ENCODE measurements at regions not wholly inside any gene's neighbourhood (a gene's known extent, or its start where the extent isn't known, plus 50 kb on each side); places are given as distances from the start of the nearest gene placed in this dataset.

GRCh38 chr20:12925863-12926793, 82.6 kb upstream of the SPTLC3 start:
- no peak for TF ChIP-seq CTCF (conservative IDR thresholded peaks at IDR 0.05; ENCODE audit: low read length)
- no peak overlapping the region for H3K4me3 ChIP-seq (ENCODE audit: low read length)
- no peak for DNase-seq (ENCODE audit: low read depth)

- no peak for TF ChIP-seq CTCF (conservative IDR thresholded peaks at IDR 0.05; ENCODE audit: low read length)
- H3K4me3 ChIP-seq (ENCODE audit: low read length): no peak overlapping the region
- no peak for DNase-seq (ENCODE audit: low read depth)
Observed at GRCh38 chr20:12927489-12927888, 81.3 kb upstream of the SPTLC3 start.

DNA sequence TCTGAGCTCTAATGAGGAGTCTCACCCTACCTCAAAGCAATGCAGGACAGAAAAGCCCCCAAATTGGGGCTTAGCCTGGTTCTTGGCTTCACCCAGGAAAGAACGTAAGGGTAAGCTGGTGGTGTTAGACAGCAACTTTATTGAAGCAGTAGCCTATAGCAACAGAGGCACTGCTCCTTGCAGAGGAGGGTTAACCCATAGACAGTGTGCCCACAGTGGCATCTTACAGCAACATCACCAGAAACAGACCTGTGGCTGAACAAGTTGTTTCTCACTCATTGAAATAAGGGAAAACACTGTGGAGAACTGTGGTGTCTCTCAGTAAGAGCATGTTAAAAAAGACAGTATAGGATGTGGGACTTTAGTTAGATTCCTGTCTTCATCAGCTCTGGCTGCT, 80.4 kb upstream of the SPTLC3 start:
- TF ChIP-seq CTCF (conservative IDR thresholded peaks at IDR 0.05; ENCODE audit: low read length): no peak
- no peak overlapping the region for H3K4me3 ChIP-seq (ENCODE audit: low read length)
- DNase-seq (ENCODE audit: low read depth): no peak

- peak; percentile 63 for DNase-seq (ENCODE audit: low read depth)
- no peak overlapping the region for H3K4me3 ChIP-seq (ENCODE audit: low read length)
- TF ChIP-seq CTCF (conservative IDR thresholded peaks at IDR 0.05; ENCODE audit: low read length): no peak
Observed at GRCh38 chr20:12928755-12929401, 79.9 kb upstream of the SPTLC3 start.

- DNase-seq (ENCODE audit: low read depth): no peak
- TF ChIP-seq CTCF (conservative IDR thresholded peaks at IDR 0.05; ENCODE audit: low read length): no peak
- no peak overlapping the region for H3K4me3 ChIP-seq (ENCODE audit: low read length)
Observed at GRCh38 chr20:12936020-12936419, 72.8 kb upstream of the SPTLC3 start.

DNA sequence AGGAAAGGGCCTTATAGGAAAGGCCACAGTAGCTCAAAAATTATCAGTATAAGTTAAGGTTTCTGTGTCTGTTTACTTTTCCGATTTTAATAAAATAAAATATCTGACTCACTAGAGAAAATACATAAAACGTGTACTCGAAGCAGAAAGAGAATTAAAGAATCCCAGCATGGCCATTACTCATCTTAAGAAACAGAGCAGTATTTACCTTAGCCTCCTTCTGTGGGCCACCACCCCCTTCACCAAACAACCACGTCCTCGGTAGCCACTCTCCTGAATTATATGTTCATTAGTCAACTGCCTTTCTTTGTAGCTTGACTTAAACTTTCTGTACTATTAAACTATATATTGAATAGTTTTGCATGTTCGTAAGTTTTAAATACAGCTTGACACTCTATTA, 72.2 kb upstream of the SPTLC3 start:
- TF ChIP-seq CTCF (conservative IDR thresholded peaks at IDR 0.05; ENCODE audit: low read length): no peak
- no peak for DNase-seq (ENCODE audit: low read depth)
- no peak overlapping the region for H3K4me3 ChIP-seq (ENCODE audit: low read length)

DNA sequence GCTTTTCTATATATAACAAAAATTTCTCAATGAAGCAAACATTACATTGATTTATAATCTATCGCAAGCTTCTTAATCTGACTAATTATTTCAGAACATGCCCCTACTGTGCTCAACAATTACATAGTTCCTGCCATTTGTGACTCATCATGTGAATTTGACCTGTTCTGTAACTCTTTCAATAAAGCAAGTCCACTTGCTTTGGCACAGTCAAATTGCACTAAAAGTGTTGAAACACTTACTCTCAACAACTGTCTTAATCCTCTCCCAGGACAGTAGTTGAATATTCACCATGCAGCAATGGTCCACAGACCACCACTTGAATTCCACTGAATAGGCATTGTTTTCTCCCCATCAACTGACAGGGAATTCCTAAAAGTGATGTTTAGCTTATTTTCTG, 67.7 kb upstream of the SPTLC3 start:
- H3K4me3 ChIP-seq (ENCODE audit: low read length): no peak overlapping the region
- TF ChIP-seq CTCF (conservative IDR thresholded peaks at IDR 0.05; ENCODE audit: low read length): no peak
- no peak for DNase-seq (ENCODE audit: low read depth)
